SH-SY5Y (cell line): ENCODE measurements at regions not wholly inside any gene's neighbourhood (a gene's known extent, or its start where the extent isn't known, plus 50 kb on each side); places are given as distances from the start of the nearest gene placed in this dataset.

Experiments used
- GATA2 ChIP-seq: IDR thresholded peaks from 2 replicates; pipeline ENCODE4 v1.6.1; 2011; ENCODE audit warnings: mild to moderate bottlenecking, low read depth, low read length
- GATA3 ChIP-seq: IDR thresholded peaks from 2 replicates; pipeline ENCODE4 v1.6.1; 2011; ENCODE audit warnings: low read depth, mild to moderate bottlenecking, low read length, moderate library complexity

- TF ChIP-seq GATA2 = no peak
- no peak for TF ChIP-seq GATA3
Measured at GRCh38 chr4:181162266-181162665, 1080.9 kb upstream of the TENM3 start.

- TF ChIP-seq GATA2 = peak; percentile 72
- TF ChIP-seq GATA3 = peak; percentile 38; the same call in 1 of the 2 replicates
Measured at GRCh38 chr4:181162676-181163075, 1080.5 kb upstream of the TENM3 start.

DNA sequence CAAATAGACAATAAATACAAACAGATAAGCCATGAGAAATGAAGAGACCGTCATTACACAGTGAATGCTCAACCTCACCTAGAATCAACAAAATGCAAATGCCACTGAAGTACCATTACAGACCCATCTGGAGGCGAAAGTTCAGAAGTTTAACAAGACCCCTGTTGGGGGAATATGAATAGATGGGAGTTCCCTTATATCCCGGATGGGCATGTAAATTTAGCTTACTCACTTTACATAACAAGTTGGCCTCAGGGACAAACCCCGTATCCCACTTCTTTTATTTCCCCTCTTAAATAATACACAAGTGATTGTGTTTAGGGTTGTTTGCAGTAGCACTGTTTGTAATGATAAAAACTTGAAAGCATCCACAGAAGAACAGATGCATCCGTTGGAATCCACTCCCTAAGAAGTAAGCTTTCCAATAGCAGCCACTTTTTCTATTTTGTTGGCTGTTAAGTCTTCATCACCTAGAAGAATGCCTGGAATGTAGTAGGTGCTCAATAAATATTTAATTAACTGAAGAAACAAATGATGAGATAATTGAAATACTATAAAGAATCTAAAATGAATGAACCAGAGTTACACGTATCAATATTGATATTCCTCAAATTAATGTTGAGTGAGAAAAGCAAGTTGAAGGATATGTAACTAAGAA, 1076.3 kb upstream of the TENM3 start:
- TF ChIP-seq GATA3 = no peak
- no peak for TF ChIP-seq GATA2

DNA sequence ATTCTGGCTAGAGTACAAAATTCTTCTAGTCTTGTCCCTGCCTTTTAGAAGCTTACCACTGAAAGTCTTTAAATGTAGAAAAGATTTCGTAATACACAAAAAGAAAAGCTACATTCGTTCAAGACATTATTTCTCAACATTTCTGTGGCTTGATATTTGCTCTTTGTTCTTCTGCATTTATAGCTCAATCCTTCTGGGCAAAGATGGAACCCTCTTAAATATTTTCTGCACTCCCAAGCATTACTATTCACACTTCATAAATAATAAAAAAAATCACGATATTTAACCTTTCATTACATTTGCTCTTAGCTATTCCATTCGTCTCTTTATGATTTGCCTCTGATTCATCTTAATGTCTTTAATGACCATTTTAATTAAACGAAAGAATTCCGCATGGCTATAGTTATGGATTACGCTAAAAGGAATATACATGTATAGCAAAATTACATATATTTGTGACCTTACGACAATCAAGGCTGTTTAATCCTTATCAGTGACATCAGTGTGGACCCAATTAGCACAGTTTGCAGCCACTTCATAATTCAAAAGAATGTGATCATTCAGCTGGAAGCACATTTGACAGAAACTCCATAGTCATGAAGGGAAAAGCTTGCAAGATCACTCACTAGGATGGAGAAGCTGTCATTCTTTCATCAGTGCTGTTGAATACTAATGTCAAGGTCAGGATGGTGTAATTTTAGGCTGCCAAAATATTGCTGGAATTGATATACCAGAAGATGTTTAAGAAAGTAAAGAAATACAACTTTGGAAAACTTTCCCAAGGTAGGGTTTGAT, 1075.0 kb upstream of the TENM3 start:
- TF ChIP-seq GATA2 (no peak), GATA3 (no peak)

- TF ChIP-seq GATA3 = no peak
- TF ChIP-seq GATA2 = no peak
Measured at GRCh38 chr4:181173046-181173445, 1070.2 kb upstream of the TENM3 start.

DNA sequence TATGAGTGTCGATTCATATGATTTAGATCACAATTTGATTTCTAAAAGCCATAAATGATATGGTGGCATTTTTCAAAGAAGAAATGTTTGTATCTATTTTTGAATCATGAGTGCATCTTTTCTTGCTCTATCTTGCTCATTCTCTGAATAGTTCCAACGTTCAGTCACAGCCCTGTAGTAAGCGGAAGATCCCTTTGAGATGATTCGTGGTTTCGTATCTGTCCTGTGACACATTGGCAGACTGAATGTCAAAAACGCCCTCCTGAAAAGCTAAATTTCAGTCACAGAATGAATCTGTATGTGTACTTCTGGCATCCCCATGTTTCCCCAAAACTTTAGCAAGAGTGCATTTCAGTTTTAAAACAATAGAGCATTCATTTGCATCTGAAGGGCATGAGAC, 1066.9 kb upstream of the TENM3 start:
- TF ChIP-seq GATA2 (no peak), GATA3 (no peak)

DNA sequence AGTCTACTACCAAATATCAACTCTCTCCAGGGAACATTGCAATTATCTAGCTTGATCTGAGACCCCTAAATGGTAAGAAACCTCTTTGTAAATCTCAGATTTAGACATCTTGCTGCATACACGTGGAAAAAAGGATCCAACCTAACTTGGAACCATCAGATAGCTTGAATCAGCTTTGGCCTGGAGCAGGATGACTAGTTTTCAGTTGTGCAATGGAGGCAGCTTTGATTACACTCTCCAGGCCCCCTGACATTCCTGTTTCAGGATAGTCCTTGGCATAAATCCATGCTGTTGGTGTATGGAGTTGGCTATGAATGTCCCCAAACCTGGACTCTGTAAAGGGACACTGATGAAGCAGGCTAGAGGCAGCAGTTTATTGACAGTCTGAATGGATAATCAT, 1061.9 kb upstream of the TENM3 start:
- no peak for TF ChIP-seq GATA3
- TF ChIP-seq GATA2 = no peak

- TF ChIP-seq GATA3 = no peak
- TF ChIP-seq GATA2 = no peak
Measured at GRCh38 chr4:181189751-181190150, 1053.5 kb upstream of the TENM3 start.

GRCh38 chr4:181193131-181193930, 1049.9 kb upstream of the TENM3 start:
- TF ChIP-seq GATA3 = no peak
- no peak for TF ChIP-seq GATA2

DNA sequence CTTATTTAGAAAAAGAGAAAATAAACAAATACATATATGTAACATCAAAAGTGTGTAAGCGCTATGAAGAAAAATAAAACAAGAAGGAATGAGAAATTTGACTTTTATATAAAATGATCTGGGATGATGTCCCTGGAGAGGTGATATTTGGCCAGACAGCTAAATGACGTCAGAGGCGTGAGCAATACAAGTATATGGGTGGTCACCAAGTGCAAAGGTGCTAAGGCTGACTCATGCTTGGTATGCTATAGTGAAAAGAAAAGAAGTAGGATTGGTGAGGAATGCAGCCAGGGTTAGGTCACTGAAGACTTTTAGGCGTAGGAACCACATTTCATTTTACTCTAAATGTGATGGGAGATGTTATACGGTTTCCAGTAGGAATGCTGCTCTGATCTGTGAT, 1049.1 kb upstream of the TENM3 start:
- TF ChIP-seq GATA2 = no peak
- no peak for TF ChIP-seq GATA3

DNA sequence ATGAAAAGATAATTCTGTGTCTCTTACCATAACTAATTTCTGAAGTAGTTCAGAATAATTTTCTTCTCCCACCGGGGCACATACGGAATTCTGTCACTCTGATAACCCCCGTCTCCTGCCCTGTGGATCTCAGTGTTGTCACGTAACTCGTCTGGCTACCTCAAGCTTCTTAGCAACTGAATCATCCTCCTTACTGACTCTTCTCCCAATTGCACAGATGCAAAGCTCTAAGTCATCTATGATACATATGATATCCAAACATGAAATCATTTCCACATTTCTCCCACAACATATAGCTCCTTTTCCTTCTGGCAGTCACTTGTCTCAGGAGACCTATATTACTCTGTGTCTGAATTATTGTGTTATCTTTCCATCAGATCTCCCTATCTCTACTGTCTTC, 1043.1 kb upstream of the TENM3 start:
- TF ChIP-seq GATA2 (no peak), GATA3 (no peak)

- TF ChIP-seq GATA2 = no peak
- no peak for TF ChIP-seq GATA3
Measured at GRCh38 chr4:181202240-181202639, 1041.0 kb upstream of the TENM3 start.

DNA sequence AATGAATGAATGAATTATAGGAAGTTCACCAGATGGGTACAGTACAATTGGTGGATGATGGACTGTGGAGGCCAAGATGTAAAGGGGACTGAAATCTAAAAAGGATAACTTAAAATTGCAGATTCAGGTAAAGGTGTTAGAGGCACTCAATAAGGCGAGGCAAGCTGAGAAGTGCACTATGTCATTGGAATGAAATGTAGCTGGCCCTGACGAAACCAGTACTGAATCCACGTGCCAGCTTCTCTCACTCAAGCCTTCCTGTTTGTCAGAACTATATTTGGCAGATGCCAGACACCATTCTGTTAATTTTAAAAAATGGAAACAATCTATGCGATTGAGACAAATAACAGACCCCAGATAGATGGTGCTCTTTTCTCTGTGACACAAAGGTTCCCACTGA, 1039.1 kb upstream of the TENM3 start:
- TF ChIP-seq GATA3 = no peak
- no peak for TF ChIP-seq GATA2

DNA sequence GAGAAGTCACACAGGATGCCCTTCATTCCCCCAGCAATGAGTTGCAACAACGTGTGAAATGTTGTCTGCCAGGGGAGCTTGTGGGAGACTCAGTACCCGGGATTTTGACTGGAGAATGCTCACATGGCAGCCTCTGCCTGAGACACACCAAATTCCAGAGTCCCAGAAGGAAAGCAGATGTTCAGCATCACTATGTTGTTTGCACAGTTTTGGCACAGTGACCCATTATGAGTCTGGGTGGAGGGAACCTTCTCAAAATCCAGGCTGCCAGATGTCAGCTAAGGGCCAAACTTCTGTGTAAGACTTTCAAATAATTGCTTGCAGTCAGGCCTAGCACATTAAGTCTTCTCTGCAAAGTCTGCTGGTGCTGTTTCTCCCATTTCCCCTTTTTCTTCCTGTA, 1029.7 kb upstream of the TENM3 start:
- no peak for TF ChIP-seq GATA2
- no peak for TF ChIP-seq GATA3
